Breast epithelium (tissue), 3 donors: ENCODE measurements at regions not wholly inside any gene's neighbourhood (a gene's known extent, or its start where the extent isn't known, plus 50 kb on each side); places are given as distances from the start of the nearest gene placed in this dataset.

ENCODE experiments used
- POLR2A ChIP-seq: fragments of 450-650 bp; IDR thresholded peaks from one replicate; pipeline ENCODE4 v1.6.1; 2016; ENCODE audit warnings: antibody characterized with exemption, mild to moderate bottlenecking, moderate library complexity
- TF ChIP-seq, protein P1 (sequence below), 3 donors: fragments of 450-650 bp; IDR thresholded peaks; one replicate each; pipeline ENCODE4 v1.5.1; 2016 to 2017; ENCODE audit warnings: antibody characterized with exemption in 3 of 3, mild to moderate bottlenecking in 3 of 3, moderate library complexity in 3 of 3

DNA sequence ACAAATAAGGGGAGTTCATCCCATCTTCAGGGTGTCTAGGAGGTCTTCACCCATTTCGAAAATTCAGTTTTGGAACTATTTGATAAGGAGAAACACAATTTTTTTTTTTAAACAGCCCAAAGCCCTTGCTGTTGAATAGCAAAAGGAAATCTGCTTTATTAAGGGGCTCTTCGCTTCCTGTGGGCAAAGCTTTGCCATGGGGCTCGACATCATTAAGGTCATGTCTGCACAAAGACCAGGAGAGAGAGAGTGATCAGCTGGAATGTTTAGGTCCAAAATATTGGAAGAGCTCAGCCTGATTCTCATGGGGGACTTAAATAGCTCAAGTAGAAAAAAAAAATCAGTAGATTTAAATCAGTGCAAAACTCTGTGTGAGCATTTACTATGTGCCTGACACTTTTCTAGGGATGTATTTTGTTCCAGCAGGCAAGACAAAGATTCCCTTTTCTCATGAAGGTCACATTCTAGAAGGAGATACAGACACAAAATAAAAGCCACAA, 564.6 kb upstream of the KLF4 start:
- TF ChIP-seq, protein P1, sequence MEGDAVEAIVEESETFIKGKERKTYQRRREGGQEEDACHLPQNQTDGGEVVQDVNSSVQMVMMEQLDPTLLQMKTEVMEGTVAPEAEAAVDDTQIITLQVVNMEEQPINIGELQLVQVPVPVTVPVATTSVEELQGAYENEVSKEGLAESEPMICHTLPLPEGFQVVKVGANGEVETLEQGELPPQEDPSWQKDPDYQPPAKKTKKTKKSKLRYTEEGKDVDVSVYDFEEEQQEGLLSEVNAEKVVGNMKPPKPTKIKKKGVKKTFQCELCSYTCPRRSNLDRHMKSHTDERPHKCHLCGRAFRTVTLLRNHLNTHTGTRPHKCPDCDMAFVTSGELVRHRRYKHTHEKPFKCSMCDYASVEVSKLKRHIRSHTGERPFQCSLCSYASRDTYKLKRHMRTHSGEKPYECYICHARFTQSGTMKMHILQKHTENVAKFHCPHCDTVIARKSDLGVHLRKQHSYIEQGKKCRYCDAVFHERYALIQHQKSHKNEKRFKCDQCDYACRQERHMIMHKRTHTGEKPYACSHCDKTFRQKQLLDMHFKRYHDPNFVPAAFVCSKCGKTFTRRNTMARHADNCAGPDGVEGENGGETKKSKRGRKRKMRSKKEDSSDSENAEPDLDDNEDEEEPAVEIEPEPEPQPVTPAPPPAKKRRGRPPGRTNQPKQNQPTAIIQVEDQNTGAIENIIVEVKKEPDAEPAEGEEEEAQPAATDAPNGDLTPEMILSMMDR (IDR thresholded peaks at IDR 0.05), result no peak
- TF ChIP-seq POLR2A, result no peak
